ENCODE measurements at regions not wholly inside any gene's neighbourhood (a gene's known extent, or its start where the extent isn't known, plus 50 kb on each side); places are given as distances from the start of the nearest gene placed in this dataset.

GRCh38 chr5:6193310-6193709 lies 185.0 kb downstream of the MED10 start (continued):
- TF ChIP-seq, protein P1, sequence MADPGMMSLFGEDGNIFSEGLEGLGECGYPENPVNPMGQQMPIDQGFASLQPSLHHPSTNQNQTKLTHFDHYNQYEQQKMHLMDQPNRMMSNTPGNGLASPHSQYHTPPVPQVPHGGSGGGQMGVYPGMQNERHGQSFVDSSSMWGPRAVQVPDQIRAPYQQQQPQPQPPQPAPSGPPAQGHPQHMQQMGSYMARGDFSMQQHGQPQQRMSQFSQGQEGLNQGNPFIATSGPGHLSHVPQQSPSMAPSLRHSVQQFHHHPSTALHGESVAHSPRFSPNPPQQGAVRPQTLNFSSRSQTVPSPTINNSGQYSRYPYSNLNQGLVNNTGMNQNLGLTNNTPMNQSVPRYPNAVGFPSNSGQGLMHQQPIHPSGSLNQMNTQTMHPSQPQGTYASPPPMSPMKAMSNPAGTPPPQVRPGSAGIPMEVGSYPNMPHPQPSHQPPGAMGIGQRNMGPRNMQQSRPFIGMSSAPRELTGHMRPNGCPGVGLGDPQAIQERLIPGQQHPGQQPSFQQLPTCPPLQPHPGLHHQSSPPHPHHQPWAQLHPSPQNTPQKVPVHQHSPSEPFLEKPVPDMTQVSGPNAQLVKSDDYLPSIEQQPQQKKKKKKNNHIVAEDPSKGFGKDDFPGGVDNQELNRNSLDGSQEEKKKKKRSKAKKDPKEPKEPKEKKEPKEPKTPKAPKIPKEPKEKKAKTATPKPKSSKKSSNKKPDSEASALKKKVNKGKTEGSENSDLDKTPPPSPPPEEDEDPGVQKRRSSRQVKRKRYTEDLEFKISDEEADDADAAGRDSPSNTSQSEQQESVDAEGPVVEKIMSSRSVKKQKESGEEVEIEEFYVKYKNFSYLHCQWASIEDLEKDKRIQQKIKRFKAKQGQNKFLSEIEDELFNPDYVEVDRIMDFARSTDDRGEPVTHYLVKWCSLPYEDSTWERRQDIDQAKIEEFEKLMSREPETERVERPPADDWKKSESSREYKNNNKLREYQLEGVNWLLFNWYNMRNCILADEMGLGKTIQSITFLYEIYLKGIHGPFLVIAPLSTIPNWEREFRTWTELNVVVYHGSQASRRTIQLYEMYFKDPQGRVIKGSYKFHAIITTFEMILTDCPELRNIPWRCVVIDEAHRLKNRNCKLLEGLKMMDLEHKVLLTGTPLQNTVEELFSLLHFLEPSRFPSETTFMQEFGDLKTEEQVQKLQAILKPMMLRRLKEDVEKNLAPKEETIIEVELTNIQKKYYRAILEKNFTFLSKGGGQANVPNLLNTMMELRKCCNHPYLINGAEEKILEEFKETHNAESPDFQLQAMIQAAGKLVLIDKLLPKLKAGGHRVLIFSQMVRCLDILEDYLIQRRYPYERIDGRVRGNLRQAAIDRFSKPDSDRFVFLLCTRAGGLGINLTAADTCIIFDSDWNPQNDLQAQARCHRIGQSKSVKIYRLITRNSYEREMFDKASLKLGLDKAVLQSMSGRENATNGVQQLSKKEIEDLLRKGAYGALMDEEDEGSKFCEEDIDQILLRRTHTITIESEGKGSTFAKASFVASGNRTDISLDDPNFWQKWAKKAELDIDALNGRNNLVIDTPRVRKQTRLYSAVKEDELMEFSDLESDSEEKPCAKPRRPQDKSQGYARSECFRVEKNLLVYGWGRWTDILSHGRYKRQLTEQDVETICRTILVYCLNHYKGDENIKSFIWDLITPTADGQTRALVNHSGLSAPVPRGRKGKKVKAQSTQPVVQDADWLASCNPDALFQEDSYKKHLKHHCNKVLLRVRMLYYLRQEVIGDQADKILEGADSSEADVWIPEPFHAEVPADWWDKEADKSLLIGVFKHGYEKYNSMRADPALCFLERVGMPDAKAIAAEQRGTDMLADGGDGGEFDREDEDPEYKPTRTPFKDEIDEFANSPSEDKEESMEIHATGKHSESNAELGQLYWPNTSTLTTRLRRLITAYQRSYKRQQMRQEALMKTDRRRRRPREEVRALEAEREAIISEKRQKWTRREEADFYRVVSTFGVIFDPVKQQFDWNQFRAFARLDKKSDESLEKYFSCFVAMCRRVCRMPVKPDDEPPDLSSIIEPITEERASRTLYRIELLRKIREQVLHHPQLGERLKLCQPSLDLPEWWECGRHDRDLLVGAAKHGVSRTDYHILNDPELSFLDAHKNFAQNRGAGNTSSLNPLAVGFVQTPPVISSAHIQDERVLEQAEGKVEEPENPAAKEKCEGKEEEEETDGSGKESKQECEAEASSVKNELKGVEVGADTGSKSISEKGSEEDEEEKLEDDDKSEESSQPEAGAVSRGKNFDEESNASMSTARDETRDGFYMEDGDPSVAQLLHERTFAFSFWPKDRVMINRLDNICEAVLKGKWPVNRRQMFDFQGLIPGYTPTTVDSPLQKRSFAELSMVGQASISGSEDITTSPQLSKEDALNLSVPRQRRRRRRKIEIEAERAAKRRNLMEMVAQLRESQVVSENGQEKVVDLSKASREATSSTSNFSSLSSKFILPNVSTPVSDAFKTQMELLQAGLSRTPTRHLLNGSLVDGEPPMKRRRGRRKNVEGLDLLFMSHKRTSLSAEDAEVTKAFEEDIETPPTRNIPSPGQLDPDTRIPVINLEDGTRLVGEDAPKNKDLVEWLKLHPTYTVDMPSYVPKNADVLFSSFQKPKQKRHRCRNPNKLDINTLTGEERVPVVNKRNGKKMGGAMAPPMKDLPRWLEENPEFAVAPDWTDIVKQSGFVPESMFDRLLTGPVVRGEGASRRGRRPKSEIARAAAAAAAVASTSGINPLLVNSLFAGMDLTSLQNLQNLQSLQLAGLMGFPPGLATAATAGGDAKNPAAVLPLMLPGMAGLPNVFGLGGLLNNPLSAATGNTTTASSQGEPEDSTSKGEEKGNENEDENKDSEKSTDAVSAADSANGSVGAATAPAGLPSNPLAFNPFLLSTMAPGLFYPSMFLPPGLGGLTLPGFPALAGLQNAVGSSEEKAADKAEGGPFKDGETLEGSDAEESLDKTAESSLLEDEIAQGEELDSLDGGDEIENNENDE (IDR thresholded peaks at IDR 0.05; ENCODE audit: insufficient replicate concordance, low read length): no peak
- TF ChIP-seq, protein P2, sequence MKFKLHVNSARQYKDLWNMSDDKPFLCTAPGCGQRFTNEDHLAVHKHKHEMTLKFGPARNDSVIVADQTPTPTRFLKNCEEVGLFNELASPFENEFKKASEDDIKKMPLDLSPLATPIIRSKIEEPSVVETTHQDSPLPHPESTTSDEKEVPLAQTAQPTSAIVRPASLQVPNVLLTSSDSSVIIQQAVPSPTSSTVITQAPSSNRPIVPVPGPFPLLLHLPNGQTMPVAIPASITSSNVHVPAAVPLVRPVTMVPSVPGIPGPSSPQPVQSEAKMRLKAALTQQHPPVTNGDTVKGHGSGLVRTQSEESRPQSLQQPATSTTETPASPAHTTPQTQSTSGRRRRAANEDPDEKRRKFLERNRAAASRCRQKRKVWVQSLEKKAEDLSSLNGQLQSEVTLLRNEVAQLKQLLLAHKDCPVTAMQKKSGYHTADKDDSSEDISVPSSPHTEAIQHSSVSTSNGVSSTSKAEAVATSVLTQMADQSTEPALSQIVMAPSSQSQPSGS (IDR thresholded peaks at IDR 0.05; ENCODE audit: low read length): no peak
- TF ChIP-seq SAP30 (IDR thresholded peaks at IDR 0.05; ENCODE audit: insufficient read depth, insufficient replicate concordance, low read length) (no peak), JUN (IDR thresholded peaks at IDR 0.05; ENCODE audit: low read depth, low read length) (no peak), TAF7 (optimal IDR thresholded peaks at IDR 0.05; ENCODE audit: borderline replicate concordance, low read depth, low read length) (no peak), TCF12 (IDR thresholded peaks at IDR 0.05; ENCODE audit: low read depth, low read length) (no peak), EP300 (IDR thresholded peaks at IDR 0.05; ENCODE audit: borderline replicate concordance in 1 of 2, low read depth in 2 of 2, low read length in 2 of 2) (no peak), SP2 (IDR thresholded peaks at IDR 0.05; ENCODE audit: low read length) (no peak), SIX5 (IDR thresholded peaks at IDR 0.05; ENCODE audit: low read depth, low read length) (no peak), RNF2 (IDR thresholded peaks at IDR 0.05; ENCODE audit: borderline replicate concordance, low read depth, low read length, missing control alignments, poor library complexity, severe bottlenecking) (no peak)

All from H1 (cell line).